ENCODE measurements at regions not wholly inside any gene's neighbourhood (a gene's known extent, or its start where the extent isn't known, plus 50 kb on each side); places are given as distances from the start of the nearest gene placed in this dataset.

DNA sequence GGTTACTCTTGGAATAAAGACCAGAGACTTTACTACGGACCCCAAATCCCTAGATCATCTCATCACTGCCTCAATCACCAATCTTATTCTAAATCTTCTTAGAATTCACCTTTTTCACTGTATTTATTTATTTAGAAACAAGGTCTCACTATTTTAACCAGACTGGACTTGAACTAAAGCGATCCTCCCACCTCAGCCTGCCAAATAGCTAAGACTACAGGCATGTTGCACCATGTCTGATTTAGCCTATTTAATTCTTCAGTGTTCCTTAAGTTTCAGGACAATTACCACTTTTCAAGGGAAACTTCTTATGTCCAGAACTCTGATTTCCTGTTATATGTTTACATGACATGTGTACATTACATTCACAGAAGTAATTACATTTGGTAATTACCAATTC, 238.0 kb upstream of the COL8A1 start:
- in situ Hi-C loops (cut with HindIII; ENCODE audit: low pct_ligation_motif_present, low sequenced_read_pairs): no loop called here
- Histone ChIP-seq H3K27me3 (replicated peaks) (no peaks in the 10 kb centered on the region), H3K4me3 (ENCODE audit: low read depth, low read length) (no peak overlapping the region), H3K36me3 (replicated peaks) (no peaks in the 10 kb centered on the region), H3K27ac (no peak overlapping the region)
- no peak for DNase-seq
- TF ChIP-seq, protein P1, sequence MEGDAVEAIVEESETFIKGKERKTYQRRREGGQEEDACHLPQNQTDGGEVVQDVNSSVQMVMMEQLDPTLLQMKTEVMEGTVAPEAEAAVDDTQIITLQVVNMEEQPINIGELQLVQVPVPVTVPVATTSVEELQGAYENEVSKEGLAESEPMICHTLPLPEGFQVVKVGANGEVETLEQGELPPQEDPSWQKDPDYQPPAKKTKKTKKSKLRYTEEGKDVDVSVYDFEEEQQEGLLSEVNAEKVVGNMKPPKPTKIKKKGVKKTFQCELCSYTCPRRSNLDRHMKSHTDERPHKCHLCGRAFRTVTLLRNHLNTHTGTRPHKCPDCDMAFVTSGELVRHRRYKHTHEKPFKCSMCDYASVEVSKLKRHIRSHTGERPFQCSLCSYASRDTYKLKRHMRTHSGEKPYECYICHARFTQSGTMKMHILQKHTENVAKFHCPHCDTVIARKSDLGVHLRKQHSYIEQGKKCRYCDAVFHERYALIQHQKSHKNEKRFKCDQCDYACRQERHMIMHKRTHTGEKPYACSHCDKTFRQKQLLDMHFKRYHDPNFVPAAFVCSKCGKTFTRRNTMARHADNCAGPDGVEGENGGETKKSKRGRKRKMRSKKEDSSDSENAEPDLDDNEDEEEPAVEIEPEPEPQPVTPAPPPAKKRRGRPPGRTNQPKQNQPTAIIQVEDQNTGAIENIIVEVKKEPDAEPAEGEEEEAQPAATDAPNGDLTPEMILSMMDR (IDR thresholded peaks at IDR 0.05; ENCODE audit: low read depth, low read length, missing control alignments): no peak

DNA sequence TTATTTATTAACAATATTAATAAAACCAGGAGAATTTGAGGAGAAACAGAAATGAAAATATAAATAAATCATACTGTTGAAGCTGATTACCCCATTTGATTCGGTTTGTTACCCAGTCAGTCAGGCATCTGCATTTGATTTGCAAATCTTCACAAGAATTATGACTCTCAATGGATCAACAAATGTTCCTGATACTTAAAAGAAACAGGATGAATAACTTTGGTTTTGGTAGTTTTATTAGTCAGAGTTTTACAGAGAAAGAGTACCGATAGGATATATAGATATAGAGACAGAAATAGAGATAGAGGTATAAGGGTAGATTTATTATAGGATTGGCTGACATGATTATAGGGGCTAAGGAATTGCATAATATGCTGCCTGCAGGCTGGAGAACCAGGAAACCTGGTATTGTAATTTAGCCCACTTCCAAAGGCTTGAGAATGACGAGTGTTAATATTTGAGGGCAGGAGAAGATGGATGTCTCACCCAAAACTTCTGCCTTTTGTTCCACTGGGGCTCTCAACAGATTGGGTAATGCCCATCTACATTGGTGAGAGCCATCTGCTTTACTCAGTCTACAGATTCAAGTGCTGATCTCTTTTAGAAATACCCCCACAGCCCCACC, 241.6 kb upstream of the COL8A1 start:
- TF ChIP-seq, protein P1 (IDR thresholded peaks at IDR 0.05; ENCODE audit: low read depth, low read length, missing control alignments): no peak
- no peak overlapping the region for H3K27ac ChIP-seq
- in situ Hi-C loops (cut with HindIII; ENCODE audit: low pct_ligation_motif_present, low sequenced_read_pairs): no loop called here

DNA sequence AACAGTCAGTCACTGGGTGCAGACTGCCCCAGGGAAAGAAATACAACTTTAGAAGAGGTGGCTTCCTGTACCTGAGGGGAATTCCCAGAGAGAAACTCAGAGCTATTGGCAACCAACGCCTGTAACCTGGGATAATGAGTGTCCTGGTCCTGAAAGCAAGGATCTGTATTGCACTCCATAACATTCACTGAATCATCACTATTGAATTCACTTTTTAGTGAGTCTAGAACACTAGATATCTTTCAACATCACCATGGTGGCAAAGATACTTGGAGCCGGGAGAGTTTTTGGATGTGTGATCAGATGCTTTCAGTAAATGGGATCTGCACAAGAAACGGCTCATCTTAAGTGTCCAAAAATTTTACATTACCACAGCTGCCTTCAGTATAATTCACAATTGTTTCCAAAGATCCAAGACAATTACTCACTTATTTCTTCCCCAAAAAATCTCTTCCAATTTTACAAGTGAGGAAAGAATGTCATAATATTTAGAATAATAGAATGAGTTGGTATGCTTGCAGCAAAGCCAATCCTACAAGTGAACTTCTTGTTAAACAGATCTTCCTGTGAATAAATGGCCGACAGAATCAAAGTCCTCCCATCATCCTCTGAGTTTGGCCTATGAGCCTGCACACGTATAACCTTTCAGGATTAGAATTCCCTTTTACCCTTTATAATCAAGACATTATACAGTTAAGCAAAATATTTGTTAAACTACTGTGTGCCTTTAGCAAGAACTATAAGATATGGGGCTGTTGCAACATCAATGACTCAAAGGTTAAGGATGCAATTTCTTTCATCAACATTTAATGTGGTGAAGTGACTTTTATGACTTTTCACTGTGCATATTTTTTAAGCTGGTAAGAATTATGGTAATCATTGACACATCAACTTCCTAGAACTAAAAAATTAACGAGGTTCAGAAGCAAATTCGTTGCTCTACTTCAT, 243.3 kb upstream of the COL8A1 start:
- H3K4me3 ChIP-seq (ENCODE audit: low read depth, low read length): no peak overlapping the region
- in situ Hi-C loops (cut with HindIII; ENCODE audit: low pct_ligation_motif_present, low sequenced_read_pairs): no loop called here
- TF ChIP-seq, protein P1 (IDR thresholded peaks at IDR 0.05; ENCODE audit: low read depth, low read length, missing control alignments): no peak

More for the DNA sequence above, 241.6 kb upstream of the COL8A1 start:
- Histone ChIP-seq H3K36me3 (replicated peaks) (no peaks in the 10 kb centered on the region), H3K4me3 (ENCODE audit: low read depth, low read length) (no peak overlapping the region), H3K27me3 (replicated peaks) (no peaks in the 10 kb centered on the region)
- no peak for DNase-seq

DNA sequence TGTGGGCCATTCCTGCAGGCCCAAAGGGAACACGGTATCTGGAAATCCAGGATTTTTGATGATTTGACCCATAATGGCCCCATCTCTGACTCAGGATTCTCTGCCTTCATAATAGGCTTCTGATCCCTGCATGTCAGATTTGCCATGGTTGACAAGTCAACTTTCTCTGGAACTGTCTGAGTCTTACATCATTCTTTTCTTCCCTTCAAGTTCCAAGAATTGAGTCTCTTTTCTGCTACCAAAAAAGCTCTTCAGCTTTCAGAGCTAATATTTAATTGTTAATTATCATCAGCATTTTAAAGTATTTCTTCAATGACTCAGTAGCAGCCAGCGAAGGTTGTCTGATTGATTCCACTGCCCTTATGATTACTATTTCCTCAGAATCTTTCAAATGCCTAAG, 244.4 kb upstream of the COL8A1 start:
- TF ChIP-seq, protein P1 (IDR thresholded peaks at IDR 0.05; ENCODE audit: low read depth, low read length, missing control alignments): no peak
- no peak overlapping the region for H3K4me3 ChIP-seq (ENCODE audit: low read depth, low read length)
- no peak overlapping the region for H3K27ac ChIP-seq
- no peak for DNase-seq
- in situ Hi-C loops (cut with HindIII; ENCODE audit: low pct_ligation_motif_present, low sequenced_read_pairs): no loop called here
- no peaks in the 10 kb centered on the region for H3K36me3 ChIP-seq (replicated peaks)
- H3K27me3 ChIP-seq (replicated peaks): no peaks in the 10 kb centered on the region

More for the DNA sequence above, 243.3 kb upstream of the COL8A1 start:
- no peaks in the 10 kb centered on the region for H3K36me3 ChIP-seq (replicated peaks)
- DNase-seq: peak; percentile 71
- no peaks in the 10 kb centered on the region for H3K27me3 ChIP-seq (replicated peaks)
- peak overlapping the region; percentile 78 for H3K27ac ChIP-seq

DNA sequence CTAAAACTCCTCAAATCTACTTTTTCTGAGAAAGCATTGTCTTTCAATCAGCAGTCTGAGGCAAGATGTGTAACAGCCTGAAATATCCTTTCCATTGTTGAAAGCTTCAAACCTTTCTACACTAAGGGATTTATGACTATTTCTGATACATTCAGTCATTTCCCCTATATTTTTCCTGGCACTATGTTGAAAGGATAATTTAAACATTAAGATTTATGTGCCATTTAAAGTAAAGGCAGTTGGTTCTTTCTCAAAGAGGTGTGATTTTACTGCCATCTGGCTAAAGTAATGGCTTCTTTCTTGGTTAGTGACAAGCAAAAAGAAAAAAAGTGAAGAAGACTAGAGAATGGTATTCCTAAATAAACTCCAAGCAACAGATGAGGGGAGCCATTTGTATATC, 249.6 kb upstream of the COL8A1 start:
- H3K27ac ChIP-seq: no peak overlapping the region
- TF ChIP-seq, protein P1 (IDR thresholded peaks at IDR 0.05; ENCODE audit: low read depth, low read length, missing control alignments): no peak
- in situ Hi-C loops (cut with HindIII; ENCODE audit: low pct_ligation_motif_present, low sequenced_read_pairs): no loop called here
- H3K4me3 ChIP-seq (ENCODE audit: low read depth, low read length): no peak overlapping the region
- DNase-seq: no peak
- H3K36me3 ChIP-seq (replicated peaks): no peaks in the 10 kb centered on the region
- no peaks in the 10 kb centered on the region for H3K27me3 ChIP-seq (replicated peaks)
